Lower leg skin (tissue), 4 donors: ENCODE measurements at regions not wholly inside any gene's neighbourhood (a gene's known extent, or its start where the extent isn't known, plus 50 kb on each side); places are given as distances from the start of the nearest gene placed in this dataset.

Source experiments
- DNase-seq, 2 donors: peaks; one replicate each; pipeline ENCODE4 v3.0.0-alpha.2; 2019; ENCODE audit warnings: low spot score in 2 of 2
- H3K4me3 ChIP-seq: fragments of 200-600 bp; sonication (generic); 2 replicates; pipeline ENCODE4 v1.5.1; 2017; ENCODE audit warnings: mild to moderate bottlenecking, low read depth; ENCODE audit not compliant: poor library complexity, severe bottlenecking
- POLR2A ChIP-seq, 2 donors: fragments of 450-650 bp; IDR thresholded peaks; one replicate each; pipeline ENCODE4 v1.6.1; 2016 to 2017; ENCODE audit warnings: antibody characterized with exemption in 2 of 2, mild to moderate bottlenecking in 1 of 2, moderate library complexity in 1 of 2
- WGBS, 2 donors: methylation state at CpG; one replicate each; pipeline ENCODE4 v1.1.5; 2018; 5-methylcytosine and 5-hydroxymethylcytosine counted together
- intact Hi-C: fragments of 100-400 bp; cut with DNase I; formaldehyde crosslinking; loops from one replicate; pipeline ENCODE4 v1.15.0; 2023; ENCODE audit warnings: low total_unique reads
- TF ChIP-seq, protein P1 (sequence below), 3 donors: fragments of 450-650 bp; IDR thresholded peaks; one replicate each; pipeline ENCODE4 v1.5.1; 2016; ENCODE audit warnings: antibody characterized with exemption in 3 of 3, mild to moderate bottlenecking in 3 of 3, moderate library complexity in 2 of 3

DNA sequence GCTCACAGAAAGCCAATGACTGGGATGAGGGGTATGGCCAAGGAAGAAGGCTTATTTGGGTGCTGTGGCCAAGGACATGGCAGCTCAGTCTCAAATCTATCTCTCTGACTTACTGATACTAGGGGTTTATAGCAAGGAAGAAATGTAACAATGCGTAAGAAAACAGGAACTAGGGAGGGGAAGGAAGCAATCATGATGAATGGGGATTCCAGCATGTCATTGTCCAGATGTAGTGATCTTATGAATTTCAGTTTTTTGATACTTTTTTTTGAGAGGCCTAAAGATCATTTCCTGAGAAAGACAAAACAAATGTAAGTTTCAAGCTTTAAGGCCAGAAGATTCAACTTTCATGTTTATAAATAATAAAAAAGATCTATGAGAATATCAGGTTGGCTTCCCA lies 298.6 kb upstream of the FAM98A start:
- 50 to 67% methylated on average over 1 of the region's 1 CpG for WGBS, 2 donors
- no peak for DNase-seq
- no peak for TF ChIP-seq POLR2A (IDR thresholded peaks at IDR 0.05)
- TF ChIP-seq, protein P1, sequence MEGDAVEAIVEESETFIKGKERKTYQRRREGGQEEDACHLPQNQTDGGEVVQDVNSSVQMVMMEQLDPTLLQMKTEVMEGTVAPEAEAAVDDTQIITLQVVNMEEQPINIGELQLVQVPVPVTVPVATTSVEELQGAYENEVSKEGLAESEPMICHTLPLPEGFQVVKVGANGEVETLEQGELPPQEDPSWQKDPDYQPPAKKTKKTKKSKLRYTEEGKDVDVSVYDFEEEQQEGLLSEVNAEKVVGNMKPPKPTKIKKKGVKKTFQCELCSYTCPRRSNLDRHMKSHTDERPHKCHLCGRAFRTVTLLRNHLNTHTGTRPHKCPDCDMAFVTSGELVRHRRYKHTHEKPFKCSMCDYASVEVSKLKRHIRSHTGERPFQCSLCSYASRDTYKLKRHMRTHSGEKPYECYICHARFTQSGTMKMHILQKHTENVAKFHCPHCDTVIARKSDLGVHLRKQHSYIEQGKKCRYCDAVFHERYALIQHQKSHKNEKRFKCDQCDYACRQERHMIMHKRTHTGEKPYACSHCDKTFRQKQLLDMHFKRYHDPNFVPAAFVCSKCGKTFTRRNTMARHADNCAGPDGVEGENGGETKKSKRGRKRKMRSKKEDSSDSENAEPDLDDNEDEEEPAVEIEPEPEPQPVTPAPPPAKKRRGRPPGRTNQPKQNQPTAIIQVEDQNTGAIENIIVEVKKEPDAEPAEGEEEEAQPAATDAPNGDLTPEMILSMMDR (IDR thresholded peaks at IDR 0.05), result no peak
- no peak overlapping the region for H3K4me3 ChIP-seq
- intact Hi-C loops, result no loop called here

DNA sequence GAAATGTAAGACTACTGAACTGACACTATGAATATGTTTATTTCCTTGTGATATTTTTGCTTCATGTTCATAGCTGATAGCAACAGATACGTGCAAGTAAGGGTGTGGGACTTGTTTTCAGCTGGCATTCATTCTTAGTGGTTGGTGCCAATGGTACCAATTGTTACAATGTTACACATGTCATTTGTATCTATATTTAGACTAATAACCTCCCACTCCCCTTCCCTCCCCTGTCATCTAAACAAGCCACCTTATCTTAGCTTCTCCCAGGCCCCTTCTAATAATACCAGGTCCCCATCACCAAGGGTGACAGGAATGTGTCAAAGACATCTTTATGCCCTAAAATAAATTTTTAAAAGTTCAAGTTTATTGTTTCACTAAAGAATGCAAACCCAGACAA lies 294.7 kb upstream of the FAM98A start:
- TF ChIP-seq, protein P1 (IDR thresholded peaks at IDR 0.05), result no peak
- TF ChIP-seq POLR2A (IDR thresholded peaks at IDR 0.05), result no peak
- DNase-seq, result no peak
- H3K4me3 ChIP-seq, result no peak overlapping the region
- 31 to 41% methylated on average over 1 of the region's 1 CpG for WGBS, 2 donors
- intact Hi-C loops, result no loop called here

DNA sequence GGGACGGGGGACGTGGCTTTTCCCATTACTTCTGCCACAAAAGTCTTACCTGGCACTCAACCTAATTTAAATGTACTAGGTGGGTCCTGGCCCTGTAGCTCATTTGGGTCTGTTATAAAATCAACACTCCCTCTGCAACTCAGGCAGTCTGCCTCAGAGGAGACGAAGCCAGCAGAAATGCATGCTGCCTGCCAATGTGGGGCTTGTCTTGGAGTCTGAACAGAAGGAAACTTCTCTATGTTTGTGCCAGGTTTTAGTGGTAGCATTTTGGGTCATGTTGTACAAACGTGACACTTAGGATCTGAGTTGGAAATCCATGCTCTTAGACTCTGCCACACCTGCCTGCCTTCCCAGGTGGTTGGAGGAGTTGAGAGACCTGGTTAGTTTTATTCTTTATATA lies 292.5 kb upstream of the FAM98A start:
- intact Hi-C loops, result no loop called here
- TF ChIP-seq, protein P1 (IDR thresholded peaks at IDR 0.05), result no peak
- no peak for TF ChIP-seq POLR2A (IDR thresholded peaks at IDR 0.05)
- WGBS, 2 donors, result 32 to 39% methylated on average over 4 of the region's 4 CpGs
- no peak for DNase-seq
- H3K4me3 ChIP-seq, result no peak overlapping the region

DNA sequence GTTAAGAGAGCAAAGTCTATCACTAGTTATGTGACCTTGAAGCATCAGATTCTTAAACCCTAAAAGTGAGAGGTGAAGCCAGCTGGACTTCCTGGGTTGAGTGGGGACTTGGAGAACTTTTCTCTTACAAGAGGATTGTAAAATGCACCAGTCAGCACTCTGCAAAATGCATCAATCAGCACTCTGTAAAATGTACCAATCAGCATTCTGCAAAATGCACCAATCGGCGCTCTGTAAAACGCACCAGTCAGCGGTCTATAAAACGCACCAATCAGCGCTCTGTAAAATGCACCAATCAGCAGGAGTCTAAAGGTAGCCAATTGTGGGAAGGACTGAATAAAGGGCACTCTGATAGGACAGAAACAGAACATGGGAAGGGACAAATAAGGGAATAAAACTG lies 291.6 kb upstream of the FAM98A start:
- 95 to 97% methylated on average over 6 of the region's 6 CpGs for WGBS, 2 donors
- DNase-seq, result no peak
- no peak overlapping the region for H3K4me3 ChIP-seq
- TF ChIP-seq, protein P1 (IDR thresholded peaks at IDR 0.05), result no peak
- no peak for TF ChIP-seq POLR2A (IDR thresholded peaks at IDR 0.05)
- intact Hi-C loops, result no loop called here

- no peak for TF ChIP-seq POLR2A (IDR thresholded peaks at IDR 0.05)
- TF ChIP-seq, protein P1 (IDR thresholded peaks at IDR 0.05), result no peak
- WGBS, 2 donors, result 70 to 79% methylated on average over 6 of the region's 6 CpGs
- no peak overlapping the region for H3K4me3 ChIP-seq
- intact Hi-C loops, result no loop called here
- no peak for DNase-seq
Measured at GRCh38 chr2:33877348-33878016, 278.4 kb upstream of the FAM98A start.

DNA sequence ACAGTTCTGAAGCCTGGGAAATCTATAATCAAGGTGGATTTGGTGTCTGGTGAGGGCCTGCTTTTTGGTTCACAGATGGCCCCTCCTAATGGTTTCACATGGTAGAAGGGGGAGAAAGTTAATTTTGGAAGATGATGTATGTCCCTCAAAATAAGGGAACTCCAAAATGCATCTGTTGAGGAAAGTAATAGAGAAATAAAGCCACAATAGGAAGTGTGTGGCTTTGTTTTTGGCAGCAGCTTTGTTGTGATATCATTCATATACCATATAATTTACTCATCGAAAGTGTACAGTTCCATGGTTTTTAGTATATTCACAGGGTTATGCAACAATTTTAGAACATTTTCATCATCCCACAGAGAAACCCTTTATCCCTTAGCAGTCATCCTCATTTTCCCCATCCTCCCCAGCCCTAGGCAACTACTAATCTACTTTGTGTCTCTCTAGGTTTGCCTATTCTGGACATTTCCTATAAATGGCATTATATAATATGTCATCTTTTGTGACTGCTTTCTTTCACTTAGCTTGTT lies 274.0 kb upstream of the FAM98A start:
- DNase-seq, result no peak
- TF ChIP-seq, protein P1 (IDR thresholded peaks at IDR 0.05), result no peak
- TF ChIP-seq POLR2A (IDR thresholded peaks at IDR 0.05), result no peak
- H3K4me3 ChIP-seq, result no peak overlapping the region
- intact Hi-C loops, result no loop called here
- 72 to 93% methylated on average over 1 of the region's 1 CpG for WGBS, 2 donors
